Esophagus squamous epithelium (tissue), 5 donors: ENCODE measurements at regions not wholly inside any gene's neighbourhood (a gene's known extent, or its start where the extent isn't known, plus 50 kb on each side); places are given as distances from the start of the nearest gene placed in this dataset.

Experiments
- DNase-seq: peaks from one replicate; lab custom pipeline; 2025; lab: John Stamatoyannopoulos, UW
- H3K27ac ChIP-seq, 4 donors: fragments of 200-600 bp; sonication (generic); one replicate each; pipeline ENCODE4 v1.5.1; 2016 to 2019; ENCODE audit warnings: mild to moderate bottlenecking in 1 of 4
- H3K27me3 ChIP-seq, 4 donors: fragments of 200-600 bp; sonication (generic); 1 replicate in 3 of 4; 2 replicates in 1 of 4; pipeline versions ENCODE4 v1.5.1 to v1.6.0; 2017 to 2021; ENCODE audit warnings: antibody characterized with exemption in 1 of 4
- H3K36me3 ChIP-seq, 3 donors: fragments of 200-600 bp; sonication (generic); one replicate each; pipeline ENCODE4 v1.5.1; 2016 to 2019
- H3K4me1 ChIP-seq, 3 donors: fragments of 200-600 bp; sonication (generic); one replicate each; pipeline ENCODE4 v1.5.1; 2017 to 2019
- H3K4me3 ChIP-seq, 4 donors: fragments of 200-600 bp; sonication (generic); 1 replicate in 3 of 4; 2 replicates in 1 of 4; pipeline ENCODE4 v1.5.1; 2016 to 2019; ENCODE audit warnings: mild to moderate bottlenecking in 2 of 4, moderate library complexity in 1 of 4
- H3K9me3 ChIP-seq, 3 donors: fragments of 200-600 bp; sonication (generic); one replicate each; pipeline ENCODE4 v1.5.1; 2016 to 2019
- POLR2A ChIP-seq, 4 donors: fragments of 450-650 bp; IDR thresholded peaks; one replicate each; pipeline ENCODE4 v1.6.1; 2017; ENCODE audit warnings: antibody characterized with exemption in 4 of 4, mild to moderate bottlenecking in 4 of 4, moderate library complexity in 3 of 4
- WGBS, 2 donors: methylation state at CpG; one replicate each; pipeline ENCODE4 v1.1.5; 2018; 5-methylcytosine and 5-hydroxymethylcytosine counted together
- intact Hi-C: fragments of 100-400 bp; cut with DNase I; formaldehyde crosslinking; loops from one replicate; pipeline ENCODE4 v1.15.0; 2022
- TF ChIP-seq, protein P1 (sequence below), 6 experiments: fragments of 450-650 bp in 4 of 6; fragments of 200-600 bp in 2 of 6; sonication (generic) in 2 of 6; IDR thresholded peaks; one replicate each; pipeline ENCODE4 v1.5.1; 2016 to 2019; ENCODE audit warnings: antibody characterized with exemption in 6 of 6, mild to moderate bottlenecking in 4 of 6, moderate library complexity in 4 of 6
- donor health status: DM: yes; HTN: yes; CAD: no.

- 90 to 100% methylated on average over 1 of the region's 1 CpG for WGBS, 2 donors
- intact Hi-C loops: no loop called here
- no peak for DNase-seq
- Histone ChIP-seq H3K4me1 (no peaks in the 10 kb centered on the region), H3K27me3 (no peaks in the 10 kb centered on the region), H3K27ac (no peak overlapping the region), H3K36me3 (no peaks in the 10 kb centered on the region), H3K4me3 (no peak overlapping the region), H3K9me3 (no peaks in the 10 kb centered on the region)
- TF ChIP-seq, protein P1, sequence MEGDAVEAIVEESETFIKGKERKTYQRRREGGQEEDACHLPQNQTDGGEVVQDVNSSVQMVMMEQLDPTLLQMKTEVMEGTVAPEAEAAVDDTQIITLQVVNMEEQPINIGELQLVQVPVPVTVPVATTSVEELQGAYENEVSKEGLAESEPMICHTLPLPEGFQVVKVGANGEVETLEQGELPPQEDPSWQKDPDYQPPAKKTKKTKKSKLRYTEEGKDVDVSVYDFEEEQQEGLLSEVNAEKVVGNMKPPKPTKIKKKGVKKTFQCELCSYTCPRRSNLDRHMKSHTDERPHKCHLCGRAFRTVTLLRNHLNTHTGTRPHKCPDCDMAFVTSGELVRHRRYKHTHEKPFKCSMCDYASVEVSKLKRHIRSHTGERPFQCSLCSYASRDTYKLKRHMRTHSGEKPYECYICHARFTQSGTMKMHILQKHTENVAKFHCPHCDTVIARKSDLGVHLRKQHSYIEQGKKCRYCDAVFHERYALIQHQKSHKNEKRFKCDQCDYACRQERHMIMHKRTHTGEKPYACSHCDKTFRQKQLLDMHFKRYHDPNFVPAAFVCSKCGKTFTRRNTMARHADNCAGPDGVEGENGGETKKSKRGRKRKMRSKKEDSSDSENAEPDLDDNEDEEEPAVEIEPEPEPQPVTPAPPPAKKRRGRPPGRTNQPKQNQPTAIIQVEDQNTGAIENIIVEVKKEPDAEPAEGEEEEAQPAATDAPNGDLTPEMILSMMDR (IDR thresholded peaks at IDR 0.05): no peak
- no peak for TF ChIP-seq POLR2A (IDR thresholded peaks at IDR 0.05)
Observed at GRCh38 chr2:78420132-78420531, 605.4 kb upstream of the REG3G start.

DNA sequence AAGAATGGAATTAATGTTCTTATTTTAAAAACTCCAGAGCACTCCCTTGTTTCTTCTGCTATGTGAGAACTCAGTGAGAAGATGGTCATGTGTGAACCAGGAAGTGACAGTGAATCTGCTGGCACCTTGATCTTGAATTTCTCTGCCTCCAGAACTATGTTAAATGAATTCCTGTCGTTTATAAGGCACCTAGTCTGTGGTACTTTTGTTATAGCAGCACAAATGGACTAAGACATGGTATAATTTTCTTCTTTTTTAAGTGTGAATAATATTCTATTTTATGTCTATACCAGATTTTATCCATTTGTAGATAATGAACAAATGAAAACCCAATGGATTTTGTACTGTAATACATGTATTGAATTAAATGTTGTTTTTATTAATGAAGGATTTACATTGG, 601.9 kb upstream of the REG3G start:
- intact Hi-C loops: no loop called here
- no peaks in the 10 kb centered on the region for H3K4me1 ChIP-seq
- no peak overlapping the region for H3K27ac ChIP-seq
- no peak overlapping the region for H3K4me3 ChIP-seq
- no peaks in the 10 kb centered on the region for H3K36me3 ChIP-seq
- no peak for DNase-seq
- TF ChIP-seq, protein P1 (IDR thresholded peaks at IDR 0.05): no peak
- no peak for TF ChIP-seq POLR2A (IDR thresholded peaks at IDR 0.05)
- 28 to 43% methylated on average over 1 of the region's 1 CpG for WGBS, 2 donors
- H3K27me3 ChIP-seq: no peaks in the 10 kb centered on the region
- no peaks in the 10 kb centered on the region for H3K9me3 ChIP-seq

- Histone ChIP-seq H3K9me3 (no peaks in the 10 kb centered on the region), H3K4me3 (no peak overlapping the region), H3K27me3 (no peaks in the 10 kb centered on the region), H3K36me3 (no peaks in the 10 kb centered on the region), H3K27ac (no peak overlapping the region), H3K4me1 (no peaks in the 10 kb centered on the region)
- intact Hi-C loops: no loop called here
- no peak for DNase-seq
- TF ChIP-seq, protein P1 (IDR thresholded peaks at IDR 0.05): no peak
- no peak for TF ChIP-seq POLR2A (IDR thresholded peaks at IDR 0.05)
- WGBS, 2 donors: 71 to 75% methylated on average over 6 of the region's 6 CpGs
Observed at GRCh38 chr2:78427170-78427569, 598.3 kb upstream of the REG3G start.

DNA sequence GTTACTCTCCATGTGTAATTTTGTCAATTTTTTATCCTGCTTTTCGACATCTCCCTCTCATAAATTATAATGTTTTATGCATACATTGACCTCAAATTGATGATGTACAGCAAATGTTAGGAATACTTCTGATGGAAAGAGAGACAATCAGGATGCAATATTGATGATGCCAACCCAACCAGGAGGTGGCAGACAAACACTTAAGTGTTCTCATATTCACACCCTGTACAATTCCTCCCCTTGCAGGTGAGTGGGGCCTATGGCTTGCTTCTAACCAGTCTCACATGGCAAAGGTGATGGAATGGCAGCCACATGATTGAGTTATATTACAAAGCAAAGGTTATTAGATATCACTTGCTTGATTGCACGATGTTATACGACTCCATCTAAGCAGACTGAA, 594.3 kb upstream of the REG3G start:
- Histone ChIP-seq H3K27me3 (no peaks in the 10 kb centered on the region), H3K27ac (no peak overlapping the region), H3K4me1 (no peaks in the 10 kb centered on the region), H3K4me3 (no peak overlapping the region), H3K9me3 (no peaks in the 10 kb centered on the region), H3K36me3 (no peaks in the 10 kb centered on the region)
- intact Hi-C loops: no loop called here
- WGBS, 2 donors: 67 to 80% methylated on average over 3 of the region's 3 CpGs
- TF ChIP-seq, protein P1 (IDR thresholded peaks at IDR 0.05): no peak
- no peak for TF ChIP-seq POLR2A (IDR thresholded peaks at IDR 0.05)
- DNase-seq: no peak

GRCh38 chr2:78439122-78439521, 586.4 kb upstream of the REG3G start:
- H3K27ac ChIP-seq: no peak overlapping the region
- intact Hi-C loops: no loop called here
- H3K4me3 ChIP-seq: no peak overlapping the region
- no peaks in the 10 kb centered on the region for H3K4me1 ChIP-seq
- no peaks in the 10 kb centered on the region for H3K27me3 ChIP-seq
- DNase-seq: no peak
- TF ChIP-seq, protein P1 (IDR thresholded peaks at IDR 0.05): no peak
- no peak for TF ChIP-seq POLR2A (IDR thresholded peaks at IDR 0.05)
- no peaks in the 10 kb centered on the region for H3K9me3 ChIP-seq
- WGBS, 2 donors: 45 to 52% methylated on average over 2 of the region's 2 CpGs
- H3K36me3 ChIP-seq: no peaks in the 10 kb centered on the region
